K562 (cell line): ENCODE measurements at regions not wholly inside any gene's neighbourhood (a gene's known extent, or its start where the extent isn't known, plus 50 kb on each side); places are given as distances from the start of the nearest gene placed in this dataset.

Experiments
- ATAC-seq: fragments of 200-7000 bp; cut with Tn5 transposase; 3 replicates; pipeline ENCODE4 v1.9.1; 2020; ENCODE audit warnings: moderate library complexity
- BruUV-seq: library from RNA; stranded (reverse); fragments of 400-500 nt; replicated peaks from 2 replicates; lab custom pipeline; 2021; lab: Mats Ljungman, UMichigan
- CTCF ChIA-PET: fragments of 300-600 bp; formaldehyde crosslinking; extraction: SDS; loops from one replicate; lab custom pipeline; 2021; ENCODE audit warnings: low intra/inter-chr PET ratio; lab: Yijun Ruan, JAX
- POLR2A ChIA-PET: fragments of 300-600, 350-650 bp; sonication (Branson Sonifier 250); formaldehyde crosslinking; extraction: SDS; loops from one replicate; lab custom pipeline; 2021; ENCODE audit warnings: antibody characterized with exemption, inconsistent platforms; lab: Yijun Ruan, JAX
- DNase-seq, 4 experiments: peaks; one replicate each; pipeline versions ENCODE4 v3.0.0 to v3.0.0-alpha.2; 2011 to 2018; ENCODE audit warnings: low spot score in 3 of 4, mixed read lengths in 3 of 4; ENCODE audit errors: extremely low read depth in 1 of 4
- FAIRE-seq: peaks from 2 replicates; lab custom pipeline; 2011; peaks lifted over from hg19 to GRCh38; lab: Jason Lieb, UNC
- H2AFZ ChIP-seq: 2 replicates; pipeline ENCODE4 v1.6.0; 2011; ENCODE audit warnings: low read depth, low read length, control low read depth, inconsistent platforms
- H3K27ac ChIP-seq: fragments of 200-600 bp; 3 replicates; pipeline ENCODE4 v1.8.0; 2011; ENCODE audit warnings: low read depth, mild to moderate bottlenecking, control low read depth, inconsistent platforms, low read length, moderate library complexity, mixed read lengths; ENCODE audit errors: extremely low read depth
- H3K27me3 ChIP-seq, 2 experiments: fragments of 300-600 bp in 1 of 2; 2 replicates in 1 of 2; 3 replicates in 1 of 2; pipeline versions ENCODE4 v1.6.0 to v1.8.0; 2011; ENCODE audit warnings: inconsistent platforms in 2 of 2, low read length in 2 of 2, mild to moderate bottlenecking in 1 of 2, mixed read lengths in 1 of 2, moderate library complexity in 1 of 2; ENCODE audit not compliant: control insufficient read depth in 2 of 2, insufficient read depth in 2 of 2
- H3K36me3 ChIP-seq: fragments of 300-600 bp; 3 replicates; pipeline ENCODE4 v1.8.0; 2011; ENCODE audit warnings: mild to moderate bottlenecking, low read length, inconsistent platforms; ENCODE audit not compliant: control insufficient read depth, insufficient read depth
- H3K4me1 ChIP-seq, 2 experiments: fragments of 200-600 bp in 1 of 2; replicated peaks in 1 of 2; 2 replicates in 1 of 2; 3 replicates in 1 of 2; pipeline versions ENCODE4 v1.5.1 to v1.8.0; 2011; ENCODE audit warnings: inconsistent platforms in 2 of 2, low read length in 2 of 2, mild to moderate bottlenecking in 1 of 2, mixed read lengths in 1 of 2, moderate library complexity in 1 of 2; ENCODE audit not compliant: control insufficient read depth in 2 of 2, insufficient read depth in 2 of 2
- H3K4me2 ChIP-seq: 2 replicates; pipeline ENCODE4 v1.6.1; 2011; ENCODE audit warnings: low read length, control low read depth, inconsistent platforms, mixed read lengths; ENCODE audit not compliant: insufficient read depth
- H3K4me3 ChIP-seq: fragments of 200-600 bp; sonication (generic), shearing (Covaris generic); 2 replicates; pipeline ENCODE4 v1.5.1; 2016; ENCODE audit warnings: control low read depth, inconsistent platforms
- H3K79me2 ChIP-seq: fragments of 200-600 bp; 3 replicates; pipeline ENCODE4 v1.8.0; 2011; ENCODE audit warnings: low read length, inconsistent platforms; ENCODE audit not compliant: control insufficient read depth, insufficient read depth
- H3K9ac ChIP-seq, 2 experiments: 2 replicates each; pipeline versions ENCODE4 v1.6.0 to v1.6.1; 2011; ENCODE audit warnings: low read depth in 2 of 2, low read length in 2 of 2, control low read depth in 1 of 2, inconsistent platforms in 1 of 2, mild to moderate bottlenecking in 1 of 2, mixed read lengths in 1 of 2; ENCODE audit not compliant: insufficient read depth in 1 of 2
- H3K9me1 ChIP-seq: one replicate; pipeline ENCODE4 v1.6.0; 2011; ENCODE audit warnings: inconsistent platforms, mild to moderate bottlenecking, low read length, moderate library complexity; ENCODE audit not compliant: control insufficient read depth, insufficient read depth
- H3K9me3 ChIP-seq: replicated peaks from 2 replicates; pipeline ENCODE4 v1.5.1; 2011; ENCODE audit warnings: low read depth, low read length, inconsistent platforms; ENCODE audit not compliant: control insufficient read depth, insufficient read depth
- H4K20me1 ChIP-seq: replicated peaks from 2 replicates; pipeline ENCODE4 v1.6.1; 2011; ENCODE audit warnings: low read length, inconsistent platforms, mixed read lengths; ENCODE audit not compliant: control insufficient read depth, insufficient read depth
- ATF7 ChIP-seq: fragments of 450-650 bp; IDR thresholded peaks from 2 replicates; pipeline ENCODE4 v1.7.1; 2014; ENCODE audit warnings: mild to moderate bottlenecking, moderate library complexity
- BHLHE40 ChIP-seq: IDR thresholded peaks from 2 replicates; pipeline ENCODE4 v1.6.1; 2011; ENCODE audit warnings: low read length, improper control_type of control experiment
- CREB3L1 ChIP-seq: fragments of 450-650 bp; IDR thresholded peaks from 2 replicates; pipeline ENCODE4 v1.6.1; 2014; ENCODE audit warnings: low read depth, mild to moderate bottlenecking, moderate library complexity, borderline replicate concordance
- GTF2A2 ChIP-seq: IDR thresholded peaks from 2 replicates; pipeline ENCODE4 v1.6.1; 2016; ENCODE audit warnings: mild to moderate bottlenecking, missing genetic modification characterization, missing compliant biosample characterization
- HDAC6 ChIP-seq: IDR thresholded peaks from 2 replicates; pipeline ENCODE4 v1.6.1; 2012; ENCODE audit warnings: low read depth, mild to moderate bottlenecking, control low read depth, inconsistent platforms, low read length, moderate library complexity
- HEY1 ChIP-seq: fragments of 250-450 bp; sonication (Bioruptor Pico); IDR thresholded peaks from 2 replicates; pipeline ENCODE4 v1.5.0; 2020; ENCODE audit warnings: mild to moderate bottlenecking, moderate library complexity, borderline replicate concordance
- MAZ ChIP-seq, 2 experiments: fragments of 450-650 bp in 1 of 2; sonication (generic) in 1 of 2; formaldehyde crosslinking; IDR thresholded peaks in 1 of 2; conservative IDR thresholded peaks in 1 of 2; 2 replicates each; pipeline versions ENCODE4 v1.4.0 to v1.5.0; 2020; ENCODE audit warnings: mild to moderate bottlenecking in 1 of 2, missing genetic modification reagents in 1 of 2
- POLR2A ChIP-seq: fragments of 450-650 bp; conservative IDR thresholded peaks from 2 replicates; pipeline ENCODE4 v1.6.1; 2016
- TSC22D4 ChIP-seq: fragments of 450-650 bp; IDR thresholded peaks from 2 replicates; pipeline ENCODE4 v1.6.1; 2016; ENCODE audit warnings: missing genetic modification characterization, missing biosample characterization, control low read depth
- TSHZ1 ChIP-seq: fragments of 250-450 bp; sonication (Bioruptor Pico); IDR thresholded peaks from 2 replicates; pipeline ENCODE4 v1.4.0; 2020; ENCODE audit warnings: mild to moderate bottlenecking, moderate library complexity
- ZFP36 ChIP-seq: fragments of 150-350 bp; IDR thresholded peaks from 2 replicates; pipeline ENCODE4 v1.6.1; 2018; ENCODE audit warnings: low read length, low read depth; ENCODE audit not compliant: partially characterized antibody
- ZNF277 ChIP-seq: fragments of 250-450 bp; sonication (Bioruptor Pico); IDR thresholded peaks from 2 replicates; pipeline ENCODE4 v1.8.0; 2022; ENCODE audit warnings: inconsistent platforms, mild to moderate bottlenecking, moderate library complexity, borderline replicate concordance
- ZNF518B ChIP-seq: fragments of 250-450 bp; sonication (Bioruptor Pico); IDR thresholded peaks from 2 replicates; pipeline ENCODE4 v1.5.0; 2021; ENCODE audit warnings: mild to moderate bottlenecking, moderate library complexity
- ZNF589 ChIP-seq: fragments of 200-800 bp; sonication (Bioruptor generic); IDR thresholded peaks from 2 replicates; pipeline ENCODE4 v1.6.1; 2016; ENCODE audit warnings: low read depth, missing genetic modification characterization, missing compliant biosample characterization
- WGBS: fragments of 100-300 bp; shearing (Covaris generic); methylation state at CpG from one replicate; pipeline ENCODE4 v1.1.6; 2016; ENCODE audit warnings: low coverage, mixed read lengths; ENCODE audit not compliant: insufficient coverage; ENCODE audit errors: missing lambda C conversion rate; 5-methylcytosine and 5-hydroxymethylcytosine counted together
- in situ Hi-C: fragments of 300-500 bp; cut with MboI; formaldehyde crosslinking; loops from 4 replicates; pipeline ENCODE4 v1.15.0; 2018; ENCODE audit warnings: inconsistent platforms, mixed read lengths
- intact Hi-C: fragments of 100-400 bp; cut with micrococcal nuclease; formaldehyde crosslinking; loops from 2 replicates; pipeline ENCODE4 v1.14.2; 2022

- POLR2A ChIA-PET = no interaction called here
- Histone ChIP-seq H3K27ac (no peak overlapping the region), H3K36me3 (no peaks in the 10 kb centered on the region), H3K9me3 (peaks cover 2% of the 10 kb centered on the region; the same call in 1 of the 2 replicates), H3K9ac (no peak overlapping the region), H2AFZ (no peak overlapping the region), H3K4me2 (no peak overlapping the region), H3K4me3 (no peak overlapping the region), H3K27me3 (no peaks in the 10 kb centered on the region), H3K79me2 (no peaks in the 10 kb centered on the region), H3K9me1 (no peaks in the 10 kb centered on the region), H3K4me1 (no peaks in the 10 kb centered on the region), H4K20me1 (no peaks in the 10 kb centered on the region)
- DNase-seq (no peak), ATAC-seq (no peak), FAIRE-seq (no peak)
- WGBS = 0% methylated on average over 2 of the region's 2 CpGs
- intact Hi-C loops (no loop called here), in situ Hi-C loops (no loop called here)
- CTCF ChIA-PET = no interaction called here
- BruUV-seq = no TSS peak
- TF ChIP-seq ZFP36 = no peak
- TF ChIP-seq BHLHE40 = no peak
- TF ChIP-seq TSC22D4 (tag) = no peak
- TF ChIP-seq HEY1 (CRISPR knock-in tag) = no peak
- TF ChIP-seq ZNF277 (CRISPR knock-in tag) = no peak
- no peak for TF ChIP-seq CREB3L1
- TF ChIP-seq POLR2A = no peak
- no peak for TF ChIP-seq ATF7
- no peak for TF ChIP-seq ZNF589
- no peak for TF ChIP-seq ZNF518B (CRISPR knock-in tag)
- TF ChIP-seq MAZ (CRISPR knock-in tag; conservative IDR thresholded peaks at IDR 0.05 in 1 of 2, IDR thresholded peaks at IDR 0.05 in 1 of 2) = no peak
- no peak for TF ChIP-seq GTF2A2
- no peak for TF ChIP-seq HDAC6
- no peak for TF ChIP-seq TSHZ1
These were observed 226.5 kb downstream of the DKK1 start for GRCh38 chr10:52540479-52540984.
